Putamen (tissue), 1 donor: ENCODE measurements at regions not wholly inside any gene's neighbourhood (a gene's known extent, or its start where the extent isn't known, plus 50 kb on each side); places are given as distances from the start of the nearest gene placed in this dataset.

ENCODE experiments used
- DNase-seq: peaks from one replicate; pipeline ENCODE4 v3.0.0-alpha.2; 2016; ENCODE audit warnings: low spot score

GRCh38 chr3:70557976-70558375 lies 245.5 kb upstream of the MDFIC2 start:
- no peak for DNase-seq

- DNase-seq: no peak
Observed at GRCh38 chr3:70556056-70556455, 243.6 kb upstream of the MDFIC2 start.

- DNase-seq: no peak
Observed at GRCh38 chr3:70554170-70554569, 241.7 kb upstream of the MDFIC2 start.

GRCh38 chr3:70550723-70551319 lies 238.4 kb upstream of the MDFIC2 start:
- DNase-seq: no peak

GRCh38 chr3:70546679-70547078 lies 234.2 kb upstream of the MDFIC2 start:
- peak; percentile 73 for DNase-seq

GRCh38 chr3:70543493-70543892 lies 231.1 kb upstream of the MDFIC2 start:
- DNase-seq: no peak

- DNase-seq: no peak
Observed at GRCh38 chr3:70539908-70540307, 227.5 kb upstream of the MDFIC2 start.

- no peak for DNase-seq
Observed at GRCh38 chr3:70532806-70533205, 220.4 kb upstream of the MDFIC2 start.

- DNase-seq: no peak
Observed at GRCh38 chr3:70531838-70532489, 219.5 kb upstream of the MDFIC2 start.

- no peak for DNase-seq
Observed at GRCh38 chr3:70531063-70531657, 218.7 kb upstream of the MDFIC2 start.

GRCh38 chr3:70530626-70531025 lies 218.2 kb upstream of the MDFIC2 start:
- no peak for DNase-seq

- DNase-seq: no peak
Observed at GRCh38 chr3:70527026-70527425, 214.6 kb upstream of the MDFIC2 start.

GRCh38 chr3:70519913-70520659 lies 207.6 kb upstream of the MDFIC2 start:
- DNase-seq: no peak

GRCh38 chr3:70519026-70519425 lies 206.6 kb upstream of the MDFIC2 start:
- no peak for DNase-seq

- DNase-seq: no peak
Observed at GRCh38 chr3:70518356-70518755, 205.9 kb upstream of the MDFIC2 start.

GRCh38 chr3:70517124-70517890 lies 204.9 kb upstream of the MDFIC2 start:
- no peak for DNase-seq

- no peak for DNase-seq
Observed at GRCh38 chr3:70516076-70516475, 203.6 kb upstream of the MDFIC2 start.

GRCh38 chr3:70507486-70507885 lies 195.0 kb upstream of the MDFIC2 start:
- no peak for DNase-seq

GRCh38 chr3:70506775-70507174 lies 194.3 kb upstream of the MDFIC2 start:
- no peak for DNase-seq

- no peak for DNase-seq
Observed at GRCh38 chr3:70501561-70501960, 189.1 kb upstream of the MDFIC2 start.

GRCh38 chr3:70488816-70489215 lies 176.4 kb upstream of the MDFIC2 start:
- no peak for DNase-seq

- no peak for DNase-seq
Observed at GRCh38 chr3:70488131-70488530, 175.7 kb upstream of the MDFIC2 start.
